Brain microvascular endothelial cell (primary cell): ENCODE measurements at regions not wholly inside any gene's neighbourhood (a gene's known extent, or its start where the extent isn't known, plus 50 kb on each side); places are given as distances from the start of the nearest gene placed in this dataset.

Experiments used
- DNase-seq: peaks from one replicate; pipeline ENCODE4 v3.0.0-alpha.2; 2020
- H3K27ac ChIP-seq: fragments of 250-450 bp; sonication (Bioruptor Pico); 2 replicates; pipeline ENCODE4 v1.5.1; 2020; ENCODE audit warnings: mild to moderate bottlenecking, moderate library complexity
- H3K27me3 ChIP-seq: fragments of 250-450 bp; sonication (Bioruptor Pico); replicated peaks from 2 replicates; pipeline ENCODE4 v1.5.1; 2020; ENCODE audit warnings: mild to moderate bottlenecking
- H3K36me3 ChIP-seq: fragments of 250-450 bp; sonication (Bioruptor Pico); replicated peaks from 2 replicates; pipeline ENCODE4 v1.5.1; 2020; ENCODE audit warnings: mild to moderate bottlenecking
- H3K4me3 ChIP-seq: 2 replicates; pipeline ENCODE4 v1.5.1; 2011; ENCODE audit warnings: low read depth, mild to moderate bottlenecking, control low read depth, low read length, moderate library complexity
- in situ Hi-C: cut with HindIII; loops from 2 replicates; pipeline ENCODE4 v1.10.0; 2017; ENCODE audit warnings: low sequenced_read_pairs, low pct_ligation_motif_present
- TF ChIP-seq, protein P1 (sequence below): IDR thresholded peaks from 2 replicates; pipeline ENCODE4 v1.5.1; 2011; ENCODE audit warnings: low read depth, mild to moderate bottlenecking, moderate library complexity, low read length, control low read depth, inconsistent platforms; ENCODE audit errors: missing control alignments

GRCh38 chr18:46246101-46246500 lies 141.9 kb downstream of the HAUS1 start:
- no peak overlapping the region for H3K4me3 ChIP-seq
- in situ Hi-C loops: no loop called here
- DNase-seq: no peak

DNA sequence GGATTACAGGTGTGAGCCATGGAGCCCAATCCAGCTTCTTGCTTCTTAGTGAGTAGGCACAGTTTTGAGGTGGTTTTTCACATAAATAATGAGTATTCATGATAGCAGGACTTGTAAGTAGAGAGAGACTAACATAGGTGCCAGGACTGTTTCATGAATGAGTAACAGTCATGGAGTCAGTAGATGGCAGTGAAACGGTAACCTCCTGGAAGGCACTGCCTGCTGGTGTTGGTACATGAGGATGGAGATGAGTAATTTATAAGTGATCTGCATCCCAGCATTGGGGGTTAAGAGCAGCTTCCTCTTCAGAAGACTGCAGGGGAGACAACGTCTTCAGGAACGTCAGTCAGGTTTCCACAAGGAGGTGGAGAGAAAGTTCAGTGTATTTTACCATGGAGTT lies 143.8 kb downstream of the HAUS1 start:
- TF ChIP-seq, protein P1, sequence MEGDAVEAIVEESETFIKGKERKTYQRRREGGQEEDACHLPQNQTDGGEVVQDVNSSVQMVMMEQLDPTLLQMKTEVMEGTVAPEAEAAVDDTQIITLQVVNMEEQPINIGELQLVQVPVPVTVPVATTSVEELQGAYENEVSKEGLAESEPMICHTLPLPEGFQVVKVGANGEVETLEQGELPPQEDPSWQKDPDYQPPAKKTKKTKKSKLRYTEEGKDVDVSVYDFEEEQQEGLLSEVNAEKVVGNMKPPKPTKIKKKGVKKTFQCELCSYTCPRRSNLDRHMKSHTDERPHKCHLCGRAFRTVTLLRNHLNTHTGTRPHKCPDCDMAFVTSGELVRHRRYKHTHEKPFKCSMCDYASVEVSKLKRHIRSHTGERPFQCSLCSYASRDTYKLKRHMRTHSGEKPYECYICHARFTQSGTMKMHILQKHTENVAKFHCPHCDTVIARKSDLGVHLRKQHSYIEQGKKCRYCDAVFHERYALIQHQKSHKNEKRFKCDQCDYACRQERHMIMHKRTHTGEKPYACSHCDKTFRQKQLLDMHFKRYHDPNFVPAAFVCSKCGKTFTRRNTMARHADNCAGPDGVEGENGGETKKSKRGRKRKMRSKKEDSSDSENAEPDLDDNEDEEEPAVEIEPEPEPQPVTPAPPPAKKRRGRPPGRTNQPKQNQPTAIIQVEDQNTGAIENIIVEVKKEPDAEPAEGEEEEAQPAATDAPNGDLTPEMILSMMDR: no peak
- no peak overlapping the region for H3K4me3 ChIP-seq
- H3K27ac ChIP-seq: no peak overlapping the region
- no peak for DNase-seq
- H3K27me3 ChIP-seq: no peaks in the 10 kb centered on the region
- in situ Hi-C loops: no loop called here
- no peaks in the 10 kb centered on the region for H3K36me3 ChIP-seq

More at GRCh38 chr18:46246101-46246500, 141.9 kb downstream of the HAUS1 start:
- no peak overlapping the region for H3K27ac ChIP-seq
- H3K27me3 ChIP-seq: no peaks in the 10 kb centered on the region
- TF ChIP-seq, protein P1: no peak
- no peaks in the 10 kb centered on the region for H3K36me3 ChIP-seq

DNA sequence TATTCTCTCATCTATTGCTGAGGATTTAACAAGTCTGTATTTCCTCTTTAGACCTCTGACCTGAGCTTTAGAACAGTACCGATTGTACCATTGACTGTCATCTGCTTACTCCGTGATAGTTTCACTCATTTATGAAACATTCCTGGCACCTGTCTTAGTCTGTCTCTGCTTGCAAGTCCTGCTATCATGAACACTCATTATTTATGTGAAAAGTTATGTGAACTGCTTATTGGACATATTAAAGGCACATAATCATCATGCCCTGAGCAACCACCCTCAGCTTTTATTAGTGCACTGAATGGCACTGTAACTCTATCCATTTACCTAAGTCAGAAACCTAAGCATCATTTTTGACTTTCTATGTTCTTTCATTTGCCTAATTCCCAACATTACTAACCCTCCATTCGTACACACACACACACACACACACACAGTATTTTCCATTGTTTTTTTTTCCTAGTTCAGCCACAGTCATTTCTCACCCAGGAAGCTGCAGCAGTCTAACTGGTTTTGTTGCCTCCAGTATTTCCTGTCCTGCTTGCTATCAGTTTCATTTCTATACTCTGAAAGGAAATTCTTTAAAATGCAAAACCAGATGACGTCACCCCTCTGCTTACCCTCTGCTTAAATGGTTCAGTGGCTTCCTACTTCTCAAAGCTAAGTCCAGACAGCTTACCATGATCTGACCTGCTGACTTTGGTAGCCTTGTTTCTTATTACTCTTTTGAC lies 146.1 kb downstream of the HAUS1 start:
- in situ Hi-C loops: no loop called here
- DNase-seq: peak; percentile 87
- TF ChIP-seq, protein P1: no peak
- Histone ChIP-seq H3K27me3 (no peaks in the 10 kb centered on the region), H3K36me3 (no peaks in the 10 kb centered on the region), H3K4me3 (no peak overlapping the region), H3K27ac (peak overlapping the region; percentile 73)

DNA sequence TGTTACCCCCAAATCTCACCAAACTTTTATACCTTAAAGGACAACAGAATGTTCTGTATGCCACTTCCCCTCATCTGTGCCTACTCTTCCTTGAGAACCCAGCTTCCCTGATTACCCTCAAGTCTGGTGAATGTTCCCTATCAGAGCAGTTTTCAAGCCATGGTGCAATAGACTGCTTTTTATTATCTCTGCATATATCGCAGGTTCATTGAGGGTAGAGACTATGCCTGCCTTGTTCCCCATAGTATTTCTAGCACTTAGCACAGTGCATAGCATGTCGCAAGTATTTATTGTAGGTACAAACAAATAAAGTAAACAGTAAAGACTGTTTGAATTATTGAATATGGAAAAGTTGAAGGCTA lies 146.6 kb downstream of the HAUS1 start:
- no peak for DNase-seq
- Histone ChIP-seq H3K27ac (peak overlapping the region; percentile 73), H3K4me3 (no peak overlapping the region), H3K27me3 (no peaks in the 10 kb centered on the region), H3K36me3 (no peaks in the 10 kb centered on the region)
- TF ChIP-seq, protein P1: no peak
- in situ Hi-C loops: no loop called here

GRCh38 chr18:46252759-46253158 lies 148.6 kb downstream of the HAUS1 start:
- no peak for DNase-seq
- Histone ChIP-seq H3K36me3 (no peaks in the 10 kb centered on the region), H3K4me3 (no peak overlapping the region), H3K27ac (no peak overlapping the region), H3K27me3 (no peaks in the 10 kb centered on the region)
- in situ Hi-C loops: no loop called here
- TF ChIP-seq, protein P1: no peak

DNA sequence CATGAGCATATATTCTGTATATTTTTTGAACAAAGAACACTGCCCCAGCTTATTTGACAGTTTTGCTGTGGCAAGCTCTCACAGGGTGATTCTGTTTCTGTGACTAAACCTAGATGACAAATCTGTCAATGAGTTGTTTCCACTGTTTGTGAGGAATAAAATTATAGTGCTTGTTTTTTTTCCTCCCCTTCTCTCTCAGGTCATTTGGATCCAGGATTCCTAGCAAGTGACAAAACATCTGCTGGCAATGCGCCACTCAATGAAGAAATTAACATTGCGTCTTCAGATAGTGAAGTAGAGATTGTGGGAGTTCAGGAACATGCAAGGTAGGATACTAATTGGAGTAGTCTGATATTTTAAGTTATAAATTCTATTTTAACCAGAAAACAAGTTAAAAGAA lies 149.3 kb downstream of the HAUS1 start:
- TF ChIP-seq, protein P1: no peak
- Histone ChIP-seq H3K27me3 (no peaks in the 10 kb centered on the region), H3K4me3 (no peak overlapping the region), H3K36me3 (no peaks in the 10 kb centered on the region), H3K27ac (no peak overlapping the region)
- DNase-seq: peak; percentile 39
- in situ Hi-C loops: no loop called here
